ENCODE measurements at regions not wholly inside any gene's neighbourhood (a gene's known extent, or its start where the extent isn't known, plus 50 kb on each side); places are given as distances from the start of the nearest gene placed in this dataset.

DNA sequence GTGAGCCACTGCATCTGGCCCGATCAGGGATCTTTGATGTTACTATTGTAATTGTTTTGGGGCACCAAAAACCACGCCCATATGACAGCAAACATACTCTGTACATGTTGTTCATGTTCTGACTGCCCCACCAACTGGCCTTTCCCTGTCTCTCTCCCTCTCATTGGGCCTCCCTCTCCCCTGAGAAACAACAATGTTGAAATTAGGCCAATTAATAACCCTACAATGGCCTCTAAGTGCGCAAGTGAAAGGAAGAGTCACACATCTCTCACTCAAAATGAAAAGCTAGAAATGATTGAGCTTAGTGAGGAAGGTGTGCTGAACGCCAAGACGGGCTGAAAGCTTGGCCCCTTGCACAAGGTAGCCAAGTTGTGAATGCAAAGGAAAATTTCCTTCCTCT is 50.3 kb upstream of the SDK1 start:
- TF ChIP-seq CTCF (IDR thresholded peaks at IDR 0.05; ENCODE audit: low read depth, low read length): no peak
- no peak overlapping the region for H3K4me3 ChIP-seq (ENCODE audit: low read depth, low read length)
